Testis (tissue), 2 donors: ENCODE measurements at regions not wholly inside any gene's neighbourhood (a gene's known extent, or its start where the extent isn't known, plus 50 kb on each side); places are given as distances from the start of the nearest gene placed in this dataset.
A peak's percentile ranks its signal among the peaks of the same experiment; 100 is the strongest.

ENCODE experiments used
- DNase-seq: peaks from one replicate; pipeline ENCODE4 v3.0.0-alpha.2; 2019
- H3K27ac ChIP-seq, 2 donors: fragments of 200-600 bp; sonication (generic); one replicate each; pipeline ENCODE4 v1.5.1; 2019
- H3K27me3 ChIP-seq: fragments of 200-600 bp; sonication (generic); one replicate; pipeline ENCODE4 v1.5.1; 2019
- H3K36me3 ChIP-seq: fragments of 200-600 bp; sonication (generic); one replicate; pipeline ENCODE4 v1.5.1; 2017; ENCODE audit warnings: low read depth; ENCODE audit errors: missing control alignments
- H3K4me1 ChIP-seq: fragments of 200-600 bp; sonication (generic); one replicate; pipeline ENCODE4 v1.5.1; 2019
- H3K4me3 ChIP-seq, 2 donors: fragments of 200-600 bp; sonication (generic); one replicate each; pipeline ENCODE4 v1.5.1; 2017 to 2019
- H3K9me3 ChIP-seq: fragments of 200-600 bp; sonication (generic); one replicate; pipeline ENCODE4 v1.5.1; 2017
- CTCF ChIP-seq, 3 experiments: fragments of 450-650 bp in 2 of 3; fragments of 200-600 bp in 1 of 3; sonication (generic) in 1 of 3; IDR thresholded peaks; one replicate each; pipeline ENCODE4 v1.5.1; 2016 to 2019; ENCODE audit warnings: antibody characterized with exemption in 3 of 3, mild to moderate bottlenecking in 2 of 3, moderate library complexity in 1 of 3
- POLR2A ChIP-seq: fragments of 450-650 bp; IDR thresholded peaks from one replicate; pipeline ENCODE4 v1.6.1; 2017; ENCODE audit warnings: antibody characterized with exemption, mild to moderate bottlenecking, moderate library complexity
- WGBS, 2 donors: methylation state at CpG; one replicate each; pipeline ENCODE4 v1.1.5; 2018; 5-methylcytosine and 5-hydroxymethylcytosine counted together
- intact Hi-C: fragments of 100-400 bp; cut with DNase I; formaldehyde crosslinking; loops from one replicate; pipeline ENCODE4 v1.15.1; 2023; ENCODE audit warnings: low total_unique reads

GRCh38 chr17:77423589-77424451, 283.1 kb downstream of the SEC14L1 start:
- H3K27ac ChIP-seq: peak overlapping the region; percentile 84 to 92
- no peaks in the 10 kb centered on the region for H3K27me3 ChIP-seq
- peaks cover 84% of the 10 kb centered on the region for H3K4me1 ChIP-seq
- no peaks in the 10 kb centered on the region for H3K9me3 ChIP-seq
- intact Hi-C loops: no loop called here
- WGBS, 2 donors: 35 to 54% methylated on average over 27 to 31 of the region's 31 CpGs
- no peaks in the 10 kb centered on the region for H3K36me3 ChIP-seq
- DNase-seq: peak; percentile 92
- H3K4me3 ChIP-seq: no peak overlapping the region
- TF ChIP-seq POLR2A: no peak
- TF ChIP-seq CTCF (IDR thresholded peaks at IDR 0.05): no peak

- Histone ChIP-seq H3K36me3 (no peaks in the 10 kb centered on the region), H3K9me3 (no peaks in the 10 kb centered on the region), H3K4me1 (peaks cover 92% of the 10 kb centered on the region), H3K4me3 (no peak overlapping the region), H3K27ac (peak overlapping the region; percentile 84 to 92), H3K27me3 (no peaks in the 10 kb centered on the region)
- DNase-seq: peak; percentile 96
- WGBS, 2 donors: 25 to 35% methylated on average over 14 to 20 of the region's 21 CpGs
- no peak for TF ChIP-seq CTCF (IDR thresholded peaks at IDR 0.05)
- TF ChIP-seq POLR2A: no peak
- intact Hi-C loops: loop anchor here (5.0 kb wide), 2 partner anchors 68 to 92 kb away; no protein-coding TSS in a partner anchor
Measured at GRCh38 chr17:77424585-77425344, 284.0 kb downstream of the SEC14L1 start.

- no peak overlapping the region for H3K4me3 ChIP-seq
- no peaks in the 10 kb centered on the region for H3K27me3 ChIP-seq
- H3K36me3 ChIP-seq: no peaks in the 10 kb centered on the region
- TF ChIP-seq POLR2A: no peak
- no peak for TF ChIP-seq CTCF (IDR thresholded peaks at IDR 0.05)
- H3K27ac ChIP-seq: peak overlapping the region; percentile 84 to 92
- intact Hi-C loops: loop anchor here (5.0 kb wide), 2 partner anchors 67 to 93 kb away; no protein-coding TSS in a partner anchor
- DNase-seq: no peak
- H3K4me1 ChIP-seq: peaks cover 92% of the 10 kb centered on the region
- 40 to 47% methylated on average over 6 to 7 of the region's 9 CpGs for WGBS, 2 donors
- H3K9me3 ChIP-seq: no peaks in the 10 kb centered on the region
Measured at GRCh38 chr17:77425348-77425747, 284.6 kb downstream of the SEC14L1 start.

- DNase-seq: no peak
- intact Hi-C loops: loop anchor here (5.0 kb wide), 2 partner anchors 66 to 94 kb away; no protein-coding TSS in a partner anchor
- H3K4me3 ChIP-seq: no peak overlapping the region
- H3K27ac ChIP-seq: peak overlapping the region; percentile 84 to 92
- TF ChIP-seq POLR2A (no peak), CTCF (IDR thresholded peaks at IDR 0.05) (no peak)
- WGBS, 2 donors: 50 to 60% methylated on average over 7 to 15 of the region's 23 CpGs
- peaks cover 92% of the 10 kb centered on the region for H3K4me1 ChIP-seq
- no peaks in the 10 kb centered on the region for H3K27me3 ChIP-seq
- no peaks in the 10 kb centered on the region for H3K9me3 ChIP-seq
- no peaks in the 10 kb centered on the region for H3K36me3 ChIP-seq
Measured at GRCh38 chr17:77425791-77426641, 285.2 kb downstream of the SEC14L1 start.
